OCI-LY1 (cell line): ENCODE measurements at regions not wholly inside any gene's neighbourhood (a gene's known extent, or its start where the extent isn't known, plus 50 kb on each side); places are given as distances from the start of the nearest gene placed in this dataset.

Source experiments
- H2AFZ ChIP-seq: fragments of 200-600 bp; sonication (generic), shearing (Covaris generic); 2 replicates; pipeline ENCODE4 v1.6.0; 2014; ENCODE audit warnings: antibody characterized with exemption, mild to moderate bottlenecking, low read length
- H3F3A ChIP-seq: fragments of 200-600 bp; sonication (generic), shearing (Covaris generic); 2 replicates; pipeline ENCODE4 v1.6.0; 2014; ENCODE audit warnings: mild to moderate bottlenecking, antibody characterized with exemption, low read length, moderate library complexity; ENCODE audit not compliant: insufficient read depth
- H3K27ac ChIP-seq: fragments of 200-600 bp; sonication (generic); 2 replicates; pipeline ENCODE4 v1.5.1; 2014; ENCODE audit warnings: low read length, mixed run types, mild to moderate bottlenecking, low read depth; ENCODE audit not compliant: poor library complexity, severe bottlenecking
- H3K27me3 ChIP-seq: fragments of 200-600 bp; sonication (generic); 2 replicates; pipeline ENCODE4 v1.6.0; 2014; ENCODE audit warnings: antibody characterized with exemption, mild to moderate bottlenecking, low read length, moderate library complexity; ENCODE audit not compliant: insufficient read depth
- H3K36me3 ChIP-seq: fragments of 200-600 bp; sonication (generic); 2 replicates; pipeline ENCODE4 v1.6.1; 2014; ENCODE audit warnings: mild to moderate bottlenecking, antibody characterized with exemption, low read length, moderate library complexity, mixed read lengths; ENCODE audit not compliant: insufficient read depth
- H3K4me1 ChIP-seq: fragments of 200-600 bp; sonication (generic); 2 replicates; pipeline ENCODE4 v1.5.1; 2014; ENCODE audit warnings: mild to moderate bottlenecking, low read length, moderate library complexity; ENCODE audit not compliant: insufficient read depth, severe bottlenecking
- H3K4me2 ChIP-seq: fragments of 200-600 bp; sonication (generic), shearing (Covaris generic); 2 replicates; pipeline ENCODE4 v1.6.1; 2014; ENCODE audit warnings: low read length
- H3K4me3 ChIP-seq: fragments of 200-600 bp; sonication (generic); 2 replicates; pipeline ENCODE4 v1.5.1; 2014; ENCODE audit warnings: low read length, low read depth, mild to moderate bottlenecking, mixed read lengths; ENCODE audit not compliant: poor library complexity, severe bottlenecking
- H3K79me2 ChIP-seq: fragments of 200-600 bp; shearing (Covaris generic); 2 replicates; pipeline ENCODE4 v1.6.1; 2016; ENCODE audit warnings: mixed run types, low read length, mixed read lengths; ENCODE audit not compliant: insufficient read depth
- H3K9ac ChIP-seq: fragments of 200-600 bp; sonication (generic), shearing (Covaris generic); 2 replicates; pipeline ENCODE4 v1.6.1; 2014; ENCODE audit warnings: mild to moderate bottlenecking, low read length, mixed read lengths
- H3K9me2 ChIP-seq: fragments of 200-600 bp; sonication (generic), shearing (Covaris generic); 2 replicates; pipeline ENCODE4 v1.6.1; 2014; ENCODE audit warnings: low read depth, mild to moderate bottlenecking, low read length, mixed read lengths
- H3K9me3 ChIP-seq: fragments of 200-600 bp; shearing (Covaris generic); 2 replicates; pipeline ENCODE4 v1.6.1; 2014; ENCODE audit warnings: low read length, mixed read lengths
- H4K20me1 ChIP-seq: fragments of 200-600 bp; sonication (generic), shearing (Covaris generic); 2 replicates; pipeline ENCODE4 v1.6.0; 2016; ENCODE audit warnings: mild to moderate bottlenecking, low read length; ENCODE audit not compliant: insufficient read depth
- CTCF ChIP-seq: fragments of 200-600 bp; sonication (generic), shearing (Covaris generic); IDR thresholded peaks from 2 replicates; pipeline ENCODE4 v1.5.1; 2017; ENCODE audit warnings: mild to moderate bottlenecking, antibody characterized with exemption, low read length, moderate library complexity, mixed read lengths
- EZH2 ChIP-seq: fragments of 200-600 bp; sonication (generic), shearing (Covaris generic); IDR thresholded peaks from 2 replicates; pipeline ENCODE4 v1.8.0; 2017; ENCODE audit warnings: borderline replicate concordance, mixed run types, mild to moderate bottlenecking, antibody characterized with exemption, low read length, moderate library complexity, mixed read lengths

- H3K27ac ChIP-seq: no peak overlapping the region
- H3K36me3 ChIP-seq: no peaks in the 10 kb centered on the region
- no peaks in the 10 kb centered on the region for H3K27me3 ChIP-seq
- no peaks in the 10 kb centered on the region for H3K4me1 ChIP-seq
- TF ChIP-seq EZH2 (no peak), CTCF (no peak)
- no peak overlapping the region for H3K4me3 ChIP-seq
- no peak overlapping the region for H2AFZ ChIP-seq
- H3K9me2 ChIP-seq: no peaks in the 10 kb centered on the region
- H3K79me2 ChIP-seq: no peaks in the 10 kb centered on the region
- no peaks in the 10 kb centered on the region for H4K20me1 ChIP-seq
- H3F3A ChIP-seq: no peaks in the 10 kb centered on the region
- no peak overlapping the region for H3K4me2 ChIP-seq
- H3K9ac ChIP-seq: no peak overlapping the region
- H3K9me3 ChIP-seq: no peaks in the 10 kb centered on the region
Measured at GRCh38 chr4:116726523-116726922, 358.9 kb downstream of the TRAM1L1 start.

GRCh38 chr4:116724249-116724648, 361.1 kb downstream of the TRAM1L1 start:
- H3K27me3 ChIP-seq: no peaks in the 10 kb centered on the region
- no peak overlapping the region for H3K9ac ChIP-seq
- no peaks in the 10 kb centered on the region for H3F3A ChIP-seq
- no peaks in the 10 kb centered on the region for H3K79me2 ChIP-seq
- no peaks in the 10 kb centered on the region for H3K4me1 ChIP-seq
- no peak overlapping the region for H3K4me3 ChIP-seq
- H3K4me2 ChIP-seq: no peak overlapping the region
- no peak overlapping the region for H2AFZ ChIP-seq
- no peak for TF ChIP-seq CTCF
- TF ChIP-seq EZH2: no peak
- no peaks in the 10 kb centered on the region for H4K20me1 ChIP-seq
- no peaks in the 10 kb centered on the region for H3K9me2 ChIP-seq
- no peaks in the 10 kb centered on the region for H3K36me3 ChIP-seq
- H3K9me3 ChIP-seq: no peaks in the 10 kb centered on the region
- H3K27ac ChIP-seq: no peak overlapping the region

- no peak overlapping the region for H2AFZ ChIP-seq
Measured at GRCh38 chr4:116705466-116705865, 379.9 kb downstream of the TRAM1L1 start.

More at GRCh38 chr4:116705466-116705865, 379.9 kb downstream of the TRAM1L1 start:
- TF ChIP-seq EZH2: no peak
- TF ChIP-seq CTCF: no peak
- H3K4me3 ChIP-seq: no peak overlapping the region
- H3K9me3 ChIP-seq: no peaks in the 10 kb centered on the region
- H3K36me3 ChIP-seq: no peaks in the 10 kb centered on the region
- H3K27ac ChIP-seq: no peak overlapping the region
- no peaks in the 10 kb centered on the region for H3K27me3 ChIP-seq
- H3K9ac ChIP-seq: no peak overlapping the region
- no peaks in the 10 kb centered on the region for H3K79me2 ChIP-seq
- H3K9me2 ChIP-seq: no peaks in the 10 kb centered on the region
- no peak overlapping the region for H3K4me2 ChIP-seq
- no peaks in the 10 kb centered on the region for H3F3A ChIP-seq
- no peaks in the 10 kb centered on the region for H4K20me1 ChIP-seq
- no peaks in the 10 kb centered on the region for H3K4me1 ChIP-seq
